ENCODE measurements at regions not wholly inside any gene's neighbourhood (a gene's known extent, or its start where the extent isn't known, plus 50 kb on each side); places are given as distances from the start of the nearest gene placed in this dataset.

DNA sequence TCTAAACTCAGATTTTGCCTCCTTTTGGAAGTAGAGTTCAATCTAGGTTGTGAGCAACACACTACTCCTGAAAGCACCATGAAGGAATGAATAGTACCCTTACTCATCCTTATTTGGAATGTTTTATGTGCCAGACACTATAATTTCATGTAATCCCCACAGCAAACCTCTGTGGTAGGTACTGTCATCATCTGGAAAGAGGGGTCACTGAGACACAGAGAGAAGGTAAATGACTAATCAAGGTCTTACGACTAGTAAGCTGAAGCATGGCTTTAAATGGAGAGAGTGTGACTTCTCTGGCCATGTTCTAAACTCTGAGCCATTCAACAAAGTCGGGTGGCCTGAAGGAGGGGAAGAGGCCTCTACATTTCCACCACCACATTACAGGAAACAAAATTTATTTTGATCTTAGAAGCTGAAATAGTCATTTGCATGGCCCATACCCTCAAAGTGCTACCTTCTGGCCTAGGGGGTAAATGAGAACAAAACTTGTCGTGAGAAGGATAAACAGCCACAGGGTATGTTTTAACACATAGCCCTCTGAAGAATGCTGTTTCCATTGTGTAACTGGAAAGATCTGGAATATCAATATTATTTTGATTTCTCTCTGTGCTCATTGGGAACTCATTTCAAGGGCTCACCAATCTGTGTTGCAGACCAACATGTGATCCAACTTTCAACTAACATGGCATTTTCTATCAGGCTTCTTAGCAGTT is 180.8 kb upstream of the RFC3 start:
- TF ChIP-seq, protein P1, sequence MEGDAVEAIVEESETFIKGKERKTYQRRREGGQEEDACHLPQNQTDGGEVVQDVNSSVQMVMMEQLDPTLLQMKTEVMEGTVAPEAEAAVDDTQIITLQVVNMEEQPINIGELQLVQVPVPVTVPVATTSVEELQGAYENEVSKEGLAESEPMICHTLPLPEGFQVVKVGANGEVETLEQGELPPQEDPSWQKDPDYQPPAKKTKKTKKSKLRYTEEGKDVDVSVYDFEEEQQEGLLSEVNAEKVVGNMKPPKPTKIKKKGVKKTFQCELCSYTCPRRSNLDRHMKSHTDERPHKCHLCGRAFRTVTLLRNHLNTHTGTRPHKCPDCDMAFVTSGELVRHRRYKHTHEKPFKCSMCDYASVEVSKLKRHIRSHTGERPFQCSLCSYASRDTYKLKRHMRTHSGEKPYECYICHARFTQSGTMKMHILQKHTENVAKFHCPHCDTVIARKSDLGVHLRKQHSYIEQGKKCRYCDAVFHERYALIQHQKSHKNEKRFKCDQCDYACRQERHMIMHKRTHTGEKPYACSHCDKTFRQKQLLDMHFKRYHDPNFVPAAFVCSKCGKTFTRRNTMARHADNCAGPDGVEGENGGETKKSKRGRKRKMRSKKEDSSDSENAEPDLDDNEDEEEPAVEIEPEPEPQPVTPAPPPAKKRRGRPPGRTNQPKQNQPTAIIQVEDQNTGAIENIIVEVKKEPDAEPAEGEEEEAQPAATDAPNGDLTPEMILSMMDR (IDR thresholded peaks at IDR 0.05): no peak
- TF ChIP-seq POLR2AphosphoS5 (IDR thresholded peaks at IDR 0.05; ENCODE audit: low read depth, low read length) (no peak), SIN3A (IDR thresholded peaks at IDR 0.05; ENCODE audit: borderline replicate concordance, insufficient read depth, low read depth, low read length) (no peak)

All from Panc1 (cell line).